ENCODE measurements at regions not wholly inside any gene's neighbourhood (a gene's known extent, or its start where the extent isn't known, plus 50 kb on each side); places are given as distances from the start of the nearest gene placed in this dataset.

DNA sequence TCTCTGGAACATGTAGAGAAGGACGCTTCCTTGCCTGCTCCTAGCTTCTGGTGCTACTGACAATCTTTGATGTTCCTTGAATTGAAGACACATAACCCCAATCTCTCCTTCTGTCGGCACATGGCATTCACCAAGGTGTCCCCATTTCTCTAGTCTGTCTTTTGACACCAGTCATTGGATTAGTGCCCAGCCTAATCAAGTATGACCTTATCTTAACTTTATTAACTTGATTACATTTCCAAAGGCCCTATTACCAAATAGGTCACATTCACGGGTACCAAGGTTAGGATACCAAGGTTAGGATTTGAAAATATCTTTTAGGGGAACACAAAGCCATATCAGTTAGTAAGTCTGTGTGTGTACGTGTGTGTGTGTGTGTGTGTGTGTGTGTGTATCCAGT is 377.9 kb downstream of the CMPK2 start:
- DNase-seq: no peak

DNA sequence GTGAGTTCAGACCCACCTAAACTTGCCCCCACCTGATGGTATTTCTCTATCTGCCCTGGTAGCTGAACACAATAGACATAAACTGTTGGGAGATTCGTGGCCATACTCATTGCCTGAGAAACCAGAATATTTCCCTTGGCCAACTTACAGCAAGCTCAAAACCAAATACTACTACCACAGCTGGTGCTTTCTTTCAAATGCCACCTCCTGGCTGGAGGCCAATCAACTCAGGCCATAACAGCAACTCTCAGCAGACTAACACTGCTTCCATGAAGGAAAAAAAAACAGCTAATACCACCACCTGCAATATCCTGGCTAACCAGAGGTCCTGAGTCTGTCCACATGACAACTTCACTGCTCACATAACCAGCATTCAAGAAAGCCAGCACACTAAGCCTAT is 373.1 kb downstream of the CMPK2 start:
- DNase-seq: no peak

DNA sequence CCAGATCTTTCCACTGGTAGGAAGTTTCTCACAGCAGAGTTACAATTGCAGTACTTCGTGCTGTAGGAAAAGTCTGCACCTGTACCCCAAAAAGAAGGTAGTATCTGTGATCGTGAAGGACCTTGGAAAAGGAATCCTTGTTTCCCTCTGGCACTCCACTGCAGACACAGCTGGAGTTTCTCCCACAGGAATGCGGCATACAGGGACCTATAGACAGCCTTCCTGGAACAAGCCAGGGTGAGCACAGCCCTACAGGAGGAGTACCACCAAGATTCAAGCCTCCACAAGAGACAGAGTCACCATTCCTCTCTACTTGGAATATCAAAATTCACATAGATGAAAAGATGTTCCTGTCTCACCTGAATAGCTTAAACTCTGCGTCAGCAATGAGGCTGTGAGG is 372.4 kb downstream of the CMPK2 start:
- DNase-seq: no peak

DNA sequence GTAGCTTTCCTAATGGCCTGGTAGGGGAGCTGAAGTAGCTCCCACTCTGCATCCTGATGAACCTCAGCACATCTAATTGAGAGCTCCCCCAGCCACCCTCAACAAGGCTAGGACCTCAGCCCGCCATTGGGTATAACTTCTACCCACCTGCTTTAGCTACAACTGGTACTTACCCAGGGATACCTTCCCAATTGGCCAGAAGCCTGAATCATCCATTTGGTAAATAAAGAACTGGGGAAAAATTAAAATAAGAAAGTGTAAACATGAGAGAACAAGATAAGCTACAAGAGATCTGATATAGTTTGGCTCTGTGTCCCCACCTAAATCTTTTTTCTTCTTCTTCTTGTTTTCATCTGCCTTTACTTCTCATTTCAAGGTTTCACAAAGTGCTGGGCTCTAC is 372.0 kb downstream of the CMPK2 start:
- DNase-seq: no peak

DNA sequence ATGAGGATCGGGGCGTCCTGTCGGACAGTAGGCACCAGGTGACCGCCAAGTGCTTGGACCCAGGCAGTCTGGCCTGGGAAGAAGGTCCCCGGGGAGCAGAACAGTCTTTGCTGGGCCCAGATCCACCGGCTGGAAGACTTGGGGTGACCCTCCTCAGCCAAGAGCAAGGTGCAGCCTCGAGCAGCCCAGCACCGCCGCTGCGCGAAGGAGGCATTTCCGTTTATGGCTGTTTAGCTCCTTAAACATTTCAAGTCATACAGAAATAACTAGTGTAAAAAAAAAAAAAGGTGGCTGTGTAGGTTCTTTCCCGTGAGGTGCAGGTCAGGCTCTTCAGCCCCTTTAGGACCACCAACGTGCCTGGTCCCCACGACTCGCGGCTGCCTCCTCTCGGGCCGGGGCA is 370.2 kb downstream of the CMPK2 start:
- DNase-seq: no peak

DNA sequence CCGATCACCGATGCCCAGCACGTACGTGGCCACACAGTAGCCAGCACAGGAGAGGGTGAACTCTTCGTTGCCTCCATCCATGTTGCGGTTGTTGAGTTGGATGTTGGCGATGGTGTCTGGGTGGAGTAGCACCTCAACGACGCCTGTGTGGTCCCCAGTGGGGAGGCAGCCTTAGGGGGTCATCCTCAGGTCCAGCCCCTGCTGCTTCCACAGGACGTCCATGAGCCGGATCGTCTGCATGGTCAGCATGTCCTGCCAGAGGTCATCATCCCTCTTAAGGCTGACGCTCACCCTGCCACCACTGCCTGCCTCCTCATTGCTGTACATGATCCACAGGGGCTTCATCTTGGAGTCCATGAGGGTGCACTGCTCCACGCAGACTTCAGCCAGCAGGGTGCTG is 369.3 kb downstream of the CMPK2 start:
- DNase-seq: no peak

DNA sequence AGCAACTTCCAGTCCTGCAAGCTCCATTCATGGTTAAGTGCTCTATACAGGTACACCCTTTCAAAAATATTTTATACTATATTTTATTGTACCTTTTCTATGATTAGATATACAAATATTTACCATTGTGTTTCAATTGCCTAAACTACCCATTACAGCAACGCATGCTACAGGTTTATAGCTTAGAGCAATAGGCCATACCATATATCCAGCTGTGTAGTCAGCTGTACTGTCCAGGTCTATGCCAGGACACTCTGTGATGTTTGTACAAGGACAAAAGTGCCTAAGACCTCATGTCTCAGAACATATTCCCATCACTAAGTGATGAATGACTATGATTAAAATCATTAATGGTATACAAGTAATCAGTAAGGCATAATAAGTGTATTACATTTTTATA is 368.7 kb downstream of the CMPK2 start:
- DNase-seq: no peak

DNA sequence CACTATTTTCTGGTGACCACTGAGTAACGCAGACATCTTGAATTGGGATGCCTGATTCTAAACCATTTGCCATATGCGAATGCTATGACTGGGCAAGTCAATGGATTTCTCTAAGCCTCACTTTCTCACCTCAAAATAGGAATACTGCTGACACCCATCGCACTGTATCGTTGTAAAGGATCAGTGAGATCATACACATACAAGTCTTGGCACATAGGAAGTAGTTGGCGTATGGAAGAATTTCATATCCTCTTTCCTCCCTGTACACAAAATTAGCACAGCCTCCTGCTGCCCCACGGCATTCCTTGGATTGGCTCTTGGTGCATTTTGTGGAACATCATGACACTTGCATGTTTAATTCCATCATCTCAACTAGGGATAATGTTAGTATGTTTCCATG is 366.9 kb downstream of the CMPK2 start:
- no peak for DNase-seq

DNA sequence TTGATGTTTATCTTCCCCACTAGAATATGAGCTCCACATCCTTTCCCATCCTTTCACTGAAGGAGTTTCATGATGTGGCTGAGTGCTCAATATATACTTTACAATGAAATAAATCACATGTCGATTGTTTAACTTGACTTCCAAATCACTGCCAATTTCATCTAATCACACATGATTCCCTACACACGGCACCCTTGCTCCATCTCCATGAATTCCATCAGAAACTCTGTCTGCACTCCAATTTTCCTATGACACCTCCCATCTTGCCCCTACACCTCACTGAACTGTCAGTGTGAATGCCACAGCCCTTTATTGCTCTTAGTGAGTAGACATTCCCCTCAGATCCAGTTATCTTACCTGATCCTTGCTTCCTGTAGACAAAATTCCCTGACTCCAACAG is 366.0 kb downstream of the CMPK2 start:
- no peak for DNase-seq

DNA sequence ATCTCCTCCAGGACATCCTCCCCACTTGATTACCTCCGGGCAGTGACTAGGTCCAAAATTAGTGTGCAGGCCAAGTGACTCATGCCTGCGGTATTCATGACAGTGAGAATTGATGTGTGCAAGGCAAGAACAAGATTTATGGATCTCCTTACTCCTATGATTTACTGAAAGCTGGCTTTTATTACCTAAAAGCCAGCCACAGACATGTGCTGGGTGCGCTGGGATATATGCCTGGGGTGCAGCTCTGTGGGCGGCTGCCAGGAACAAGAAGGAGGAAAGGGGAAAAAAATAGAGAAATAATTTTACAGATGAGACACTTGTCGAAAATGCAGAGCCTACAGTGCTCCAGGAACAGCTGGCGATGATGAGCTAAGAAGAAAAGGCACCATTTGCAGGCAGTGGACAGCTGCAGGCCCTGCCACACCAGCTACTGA is 359.3 kb downstream of the CMPK2 start:
- DNase-seq: no peak

DNA sequence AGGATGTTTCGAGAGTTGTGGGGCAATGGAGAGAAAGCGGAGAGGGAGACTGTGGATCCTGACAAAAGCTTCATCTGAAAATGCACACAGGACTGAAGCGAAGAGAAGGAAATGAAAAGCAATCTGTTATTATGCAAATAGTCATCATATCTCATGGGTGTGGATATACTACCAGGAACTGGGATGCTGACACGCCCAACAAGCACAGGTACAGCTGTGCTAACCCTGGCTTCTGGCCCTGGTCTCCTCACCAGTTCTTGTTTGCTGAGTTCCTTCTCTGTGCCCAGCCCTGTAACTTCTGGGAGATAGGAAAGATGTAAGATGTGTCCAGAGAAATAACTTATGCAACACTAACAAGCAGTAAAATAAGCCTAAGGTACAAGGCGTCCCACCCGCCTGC is 358.8 kb downstream of the CMPK2 start:
- no peak for DNase-seq

DNA sequence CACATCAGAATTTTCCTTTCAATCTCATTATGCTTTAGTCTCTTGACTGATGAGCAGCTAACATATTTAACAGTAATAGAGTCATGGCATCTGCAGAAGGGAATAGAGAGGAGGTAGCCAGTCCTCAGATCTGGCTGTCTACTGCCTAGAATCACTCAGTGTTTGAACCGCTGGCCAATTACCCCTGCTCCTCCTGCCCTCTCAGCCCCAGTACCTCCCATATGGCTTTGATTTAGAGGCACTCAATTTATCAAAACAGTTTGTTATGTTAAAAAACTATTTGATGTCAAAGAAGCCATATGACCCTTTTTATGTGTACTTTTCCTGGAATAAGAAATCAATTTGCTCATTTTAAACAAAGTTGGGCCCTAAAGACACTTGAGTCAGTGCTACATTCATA is 355.2 kb downstream of the CMPK2 start:
- no peak for DNase-seq

DNA sequence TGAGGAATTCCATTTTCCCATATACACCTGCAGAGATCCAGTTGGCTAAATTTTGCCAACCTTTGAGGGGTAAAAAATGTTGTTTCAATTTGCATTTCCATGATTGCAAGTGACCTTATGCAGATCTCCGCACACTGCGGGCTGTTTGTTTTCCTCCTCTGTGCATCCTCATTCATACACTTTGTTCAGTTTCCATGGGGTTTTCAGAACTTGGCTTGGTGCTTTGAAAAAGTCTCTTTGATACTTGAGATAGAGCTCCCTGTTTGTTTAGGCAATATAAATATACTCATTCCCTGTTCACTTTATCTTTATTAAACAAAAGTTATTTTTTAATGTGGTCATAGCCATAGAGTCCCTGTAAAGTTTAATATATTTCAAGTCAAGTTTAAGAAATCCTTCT is 353.1 kb downstream of the CMPK2 start:
- DNase-seq: no peak

DNA sequence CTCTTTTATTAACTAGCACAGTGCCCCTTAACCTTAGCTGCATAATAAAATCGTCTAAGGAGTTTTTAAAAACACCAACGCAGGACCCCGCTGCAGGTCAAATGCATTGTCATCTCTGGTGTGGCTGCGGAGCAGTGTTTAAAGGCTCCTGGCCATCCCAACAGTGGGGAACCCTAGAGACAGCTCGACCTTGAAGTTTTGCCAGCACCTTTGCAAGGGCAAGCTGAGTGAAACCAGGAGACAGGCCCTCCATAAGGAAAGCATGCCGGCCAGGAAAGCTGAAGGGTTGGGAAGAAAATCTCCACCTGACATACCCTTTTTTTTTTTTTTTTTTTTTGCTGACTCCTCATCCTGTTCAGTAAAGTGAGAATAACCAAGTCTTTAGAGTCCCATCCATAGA is 349.0 kb downstream of the CMPK2 start:
- no peak for DNase-seq

DNA sequence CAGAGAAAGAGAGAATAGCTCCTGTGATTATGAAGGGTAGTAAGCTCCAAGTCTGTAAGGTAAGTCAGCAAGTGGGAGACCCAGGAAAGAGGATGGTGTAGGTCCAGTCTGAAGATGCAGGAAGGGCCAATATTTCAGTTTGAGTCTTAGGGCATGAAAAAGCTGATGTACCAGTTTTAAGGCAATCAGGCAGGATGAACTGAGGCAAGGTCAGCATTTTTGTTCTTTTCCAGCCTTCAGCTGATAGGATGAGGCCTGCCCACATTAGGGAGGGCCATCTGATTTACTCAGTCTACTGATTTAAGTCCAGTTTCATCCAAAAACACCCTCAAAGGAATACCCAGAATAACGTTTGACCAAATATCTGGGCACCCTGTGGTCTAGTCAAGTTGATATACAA is 347.3 kb downstream of the CMPK2 start:
- DNase-seq: no peak

DNA sequence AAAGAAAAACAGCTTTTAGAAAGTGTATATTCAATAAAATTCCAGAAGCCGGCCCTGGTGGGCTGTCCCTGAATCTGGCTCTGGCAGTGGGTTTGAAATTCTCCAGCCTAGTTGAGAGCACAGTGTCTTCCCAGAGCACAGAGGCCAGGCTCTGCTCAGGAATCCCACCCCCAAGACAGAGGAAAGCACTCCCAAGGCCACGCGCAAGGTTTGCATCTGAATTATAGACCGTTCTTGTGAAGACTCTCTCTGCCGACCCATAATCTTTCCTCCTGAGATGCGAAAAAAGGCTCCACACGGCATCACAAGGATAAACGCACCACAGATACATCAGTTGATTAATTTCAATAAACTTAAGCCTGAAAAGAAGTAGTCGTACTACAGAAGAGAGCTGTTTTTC is 342.2 kb downstream of the CMPK2 start:
- DNase-seq: no peak

DNA sequence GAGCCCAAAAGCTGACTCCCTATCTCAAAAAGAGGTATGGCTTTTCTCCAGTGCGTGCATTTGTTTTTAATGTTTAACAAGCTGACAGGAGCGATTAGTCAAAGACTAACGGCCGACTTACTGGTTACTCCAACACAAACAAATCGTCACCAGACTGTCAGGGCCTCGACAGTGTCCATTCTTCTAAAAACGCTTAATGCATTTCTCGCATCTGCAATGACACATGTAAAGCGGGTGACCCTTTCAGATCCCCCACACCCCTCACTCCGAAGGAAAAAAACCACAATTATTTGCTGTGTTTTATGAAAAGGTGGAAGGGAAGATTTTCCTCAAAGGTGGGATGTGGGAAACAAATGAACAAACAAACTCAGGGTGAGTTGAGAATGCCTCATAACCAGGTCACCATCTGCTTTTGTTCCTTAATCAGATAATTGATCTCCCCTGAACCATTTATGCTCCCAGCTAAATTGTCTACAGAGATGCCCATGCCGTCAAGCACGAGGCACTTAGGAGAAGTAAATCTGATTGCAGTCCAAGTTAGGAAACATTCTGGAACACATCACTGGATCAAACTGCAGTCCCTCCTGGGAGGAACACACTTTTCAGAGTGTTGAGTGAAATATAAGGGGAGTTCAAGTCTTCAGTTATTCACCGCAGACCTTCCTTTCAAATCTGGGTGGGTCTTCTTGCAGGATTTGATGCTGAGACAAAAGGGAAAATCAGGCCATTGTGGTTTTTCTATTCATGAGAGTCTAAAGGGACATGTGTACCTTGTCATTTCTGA is 340.8 kb downstream of the CMPK2 start:
- no peak for DNase-seq

DNA sequence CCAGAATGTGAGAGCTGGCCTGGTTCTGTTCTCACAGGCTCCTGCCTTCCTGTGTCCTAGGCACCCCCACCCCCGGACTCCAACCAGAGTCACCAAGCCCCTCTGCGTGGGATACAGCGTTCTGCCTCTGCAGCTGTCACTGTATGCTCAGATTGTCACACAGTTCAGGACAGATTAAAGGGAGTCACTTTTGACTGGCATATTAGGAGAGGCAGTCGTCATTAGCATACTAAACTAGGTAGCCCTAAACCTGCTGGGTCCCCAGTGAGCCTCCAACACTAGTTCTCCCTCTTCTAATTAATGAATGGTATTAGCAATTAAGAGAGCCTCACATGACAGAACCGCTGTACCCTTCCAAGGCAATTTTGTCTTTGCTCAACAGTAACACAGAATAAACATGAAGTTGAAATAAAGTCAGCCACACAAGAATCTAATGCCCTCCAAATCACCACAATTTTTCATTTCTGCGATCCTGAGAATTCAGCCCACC is 340.2 kb downstream of the CMPK2 start:
- DNase-seq: no peak

DNA sequence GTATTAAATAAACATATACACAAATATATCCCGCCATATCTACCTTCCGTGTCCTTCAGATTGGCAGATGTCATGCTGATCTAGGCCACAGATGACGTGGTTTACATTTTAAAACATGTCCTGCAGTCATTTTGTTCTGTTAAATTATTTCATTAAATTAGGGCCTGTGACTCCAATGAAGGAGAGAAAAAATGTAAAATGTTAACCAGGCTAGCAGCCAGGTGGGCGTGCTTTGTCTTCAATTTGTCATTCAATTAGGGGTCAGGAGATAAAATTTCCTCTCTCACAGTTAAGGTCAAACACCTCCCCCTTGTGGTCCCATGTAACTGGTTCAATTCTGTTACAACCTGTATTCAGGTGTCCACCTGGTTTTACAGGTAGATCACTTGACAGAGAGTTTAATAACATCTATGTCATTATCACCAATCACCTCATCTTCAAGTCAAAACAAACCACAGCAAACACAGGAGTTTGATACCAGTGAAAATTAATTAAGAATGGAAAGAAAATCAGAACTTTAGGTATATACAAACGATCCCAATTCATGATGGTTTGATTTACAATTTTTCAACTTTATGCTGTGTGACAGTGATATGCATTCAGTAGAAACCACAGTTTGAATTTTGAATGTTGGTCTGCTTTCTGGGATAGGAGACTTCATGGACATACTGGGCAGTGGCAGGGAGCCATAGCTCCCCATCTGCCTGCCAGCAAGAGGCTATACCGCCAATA is 339.4 kb downstream of the CMPK2 start:
- DNase-seq: no peak

DNA sequence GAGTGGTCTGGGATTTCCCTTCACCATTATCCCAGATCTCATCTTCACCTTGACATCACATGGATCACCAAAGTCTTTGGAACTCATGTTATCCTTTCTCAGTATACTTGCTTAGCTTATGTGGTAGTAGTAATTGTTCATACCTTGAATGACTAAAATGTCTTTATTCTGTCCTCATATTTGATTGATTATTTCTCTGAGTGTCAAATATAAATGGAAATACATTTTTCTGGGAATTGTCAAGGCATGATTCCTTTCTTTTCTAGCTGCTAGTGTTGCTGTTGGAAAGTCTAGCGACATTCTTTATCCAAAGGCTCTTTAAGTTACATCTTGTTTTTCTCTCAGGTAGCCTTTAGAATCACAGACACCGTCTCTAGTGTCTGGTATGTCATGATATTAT is 334.4 kb downstream of the CMPK2 start:
- no peak for DNase-seq

DNA sequence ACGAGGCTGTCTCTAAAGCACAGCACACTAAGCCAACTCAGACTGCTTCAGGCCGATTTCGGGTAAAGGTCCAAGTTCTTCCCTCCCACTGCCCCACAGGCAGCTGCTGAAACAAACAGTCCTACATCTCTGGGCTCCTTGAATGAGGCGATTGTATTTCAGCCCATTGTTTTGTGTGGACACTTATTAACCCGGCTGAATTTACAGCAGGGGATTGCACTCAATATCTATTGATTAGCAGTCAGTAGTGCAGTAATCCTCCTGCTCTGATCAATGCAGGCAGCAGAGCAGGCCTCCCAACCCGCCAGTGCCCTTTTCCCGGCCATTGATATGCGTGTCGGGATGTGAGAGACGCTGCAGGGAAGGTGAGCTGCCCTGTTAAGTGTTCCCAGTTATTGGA is 330.1 kb downstream of the CMPK2 start:
- no peak for DNase-seq

DNA sequence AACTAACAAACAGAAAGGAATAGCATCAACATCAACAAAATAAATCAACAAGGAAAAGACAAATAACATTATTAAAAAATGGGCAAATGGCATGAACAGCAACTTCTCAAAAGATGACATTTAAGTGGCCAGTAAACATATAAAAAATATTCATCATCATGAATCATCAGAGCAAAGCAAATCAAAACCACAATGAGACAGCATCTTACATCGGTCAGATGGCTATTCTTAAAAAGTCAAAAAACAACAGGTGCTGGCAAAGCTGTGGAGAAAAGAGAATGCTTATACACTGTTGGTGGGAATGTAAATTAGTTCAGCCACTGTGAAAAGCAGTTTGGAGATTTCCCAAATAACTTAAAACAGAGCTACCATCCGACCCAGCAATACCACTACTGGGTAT is 327.1 kb downstream of the CMPK2 start:
- DNase-seq: no peak

DNA sequence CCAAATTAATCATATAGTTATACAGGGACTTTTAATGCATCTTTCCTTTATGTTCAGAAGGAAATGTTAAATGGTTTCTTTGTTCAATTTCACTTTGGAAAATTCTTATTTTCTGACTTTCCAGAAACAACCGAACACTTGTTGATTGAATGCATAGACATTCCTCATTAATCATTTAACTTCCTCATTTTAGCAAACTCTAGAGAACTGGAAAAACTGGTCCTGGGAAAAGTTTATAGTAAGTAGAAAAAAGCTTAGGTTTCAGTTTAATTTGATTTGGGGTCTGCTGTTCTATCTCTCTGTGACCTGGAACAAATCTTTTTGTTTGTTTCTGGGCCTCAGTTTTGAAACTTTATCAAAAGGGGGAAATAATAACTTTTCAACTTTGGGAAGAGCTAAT is 320.4 kb downstream of the CMPK2 start:
- no peak for DNase-seq

DNA sequence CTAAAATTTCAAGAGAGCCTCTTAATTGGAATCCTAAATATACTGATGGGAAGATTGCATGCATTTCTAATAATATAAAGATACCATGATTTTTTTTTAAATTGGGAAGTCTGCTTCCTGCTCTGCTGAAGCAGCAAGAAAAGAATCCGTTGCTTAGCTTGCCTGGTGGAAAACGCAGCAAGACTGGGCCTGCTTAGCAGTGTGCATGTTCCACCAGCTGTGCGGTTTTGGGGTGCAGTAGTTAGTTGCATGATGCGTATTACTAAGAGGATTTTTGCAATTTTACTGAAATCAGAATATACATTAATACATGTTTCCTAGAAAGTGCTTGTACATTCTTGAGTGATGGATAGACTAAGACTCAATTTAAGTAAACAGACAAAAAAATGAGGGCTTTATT is 319.9 kb downstream of the CMPK2 start:
- no peak for DNase-seq

DNA sequence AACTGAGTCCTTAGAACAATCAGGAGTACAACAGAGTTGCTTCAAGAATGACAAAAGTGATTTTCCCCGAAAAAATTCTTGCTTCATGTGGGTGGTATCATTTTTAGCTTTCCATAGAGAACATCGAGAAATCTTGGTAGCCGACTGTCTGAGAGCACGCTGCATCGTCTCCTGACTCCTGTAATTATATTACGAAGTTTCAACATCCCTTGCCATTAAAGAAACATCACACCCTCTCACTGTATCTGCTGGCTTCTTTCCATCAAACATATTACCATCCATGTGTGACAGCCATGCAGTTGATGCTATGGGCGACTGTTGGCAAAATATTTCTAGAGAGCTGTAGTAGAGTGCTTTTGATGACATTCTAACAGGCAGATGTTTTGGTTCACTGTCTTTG is 311.2 kb downstream of the CMPK2 start:
- no peak for DNase-seq
